Left ventricle myocardium superior (tissue), 1 donor: ENCODE measurements at regions not wholly inside any gene's neighbourhood (a gene's known extent, or its start where the extent isn't known, plus 50 kb on each side); places are given as distances from the start of the nearest gene placed in this dataset.
A peak's percentile ranks its signal among the peaks of the same experiment; 100 is the strongest.

ENCODE experiments used
- ATAC-seq: fragments of 200-7000 bp; cut with Tn5 transposase; one replicate; pipeline ENCODE4 v1.9.1; 2020; ENCODE audit warnings: mild to moderate bottlenecking, moderate library complexity
- DNase-seq: peaks from one replicate; pipeline ENCODE4 v3.0.0-alpha.2; 2020
- intact Hi-C: fragments of 100-400 bp; cut with micrococcal nuclease; formaldehyde crosslinking; loops from one replicate; pipeline ENCODE4 v1.11.0; 2022
- donor health status: DM: no; HTN: yes; CAD: no; lungs with severe emphysema.

DNA sequence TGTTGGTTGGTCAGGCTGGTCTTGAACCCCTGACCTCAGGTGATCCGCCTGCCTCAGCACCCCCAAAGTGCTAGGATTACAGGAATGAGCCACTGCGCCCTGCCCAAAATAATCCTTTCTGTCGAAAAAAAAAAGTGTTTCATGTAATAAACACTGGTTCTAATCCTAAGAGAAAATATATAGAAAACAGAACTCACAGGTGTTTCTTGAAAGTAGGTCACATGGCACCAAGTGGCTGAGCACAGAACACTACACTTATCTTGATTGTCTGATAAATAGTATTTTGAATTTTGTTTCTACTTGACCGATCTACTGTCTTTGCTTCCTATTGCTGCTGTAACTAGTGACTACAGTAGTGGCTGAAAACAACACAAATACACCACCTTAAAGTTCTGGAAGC is 87.6 kb upstream of the SOD1 start:
- DNase-seq (no peak), ATAC-seq (no peak)
- intact Hi-C loops, result no loop called here

DNA sequence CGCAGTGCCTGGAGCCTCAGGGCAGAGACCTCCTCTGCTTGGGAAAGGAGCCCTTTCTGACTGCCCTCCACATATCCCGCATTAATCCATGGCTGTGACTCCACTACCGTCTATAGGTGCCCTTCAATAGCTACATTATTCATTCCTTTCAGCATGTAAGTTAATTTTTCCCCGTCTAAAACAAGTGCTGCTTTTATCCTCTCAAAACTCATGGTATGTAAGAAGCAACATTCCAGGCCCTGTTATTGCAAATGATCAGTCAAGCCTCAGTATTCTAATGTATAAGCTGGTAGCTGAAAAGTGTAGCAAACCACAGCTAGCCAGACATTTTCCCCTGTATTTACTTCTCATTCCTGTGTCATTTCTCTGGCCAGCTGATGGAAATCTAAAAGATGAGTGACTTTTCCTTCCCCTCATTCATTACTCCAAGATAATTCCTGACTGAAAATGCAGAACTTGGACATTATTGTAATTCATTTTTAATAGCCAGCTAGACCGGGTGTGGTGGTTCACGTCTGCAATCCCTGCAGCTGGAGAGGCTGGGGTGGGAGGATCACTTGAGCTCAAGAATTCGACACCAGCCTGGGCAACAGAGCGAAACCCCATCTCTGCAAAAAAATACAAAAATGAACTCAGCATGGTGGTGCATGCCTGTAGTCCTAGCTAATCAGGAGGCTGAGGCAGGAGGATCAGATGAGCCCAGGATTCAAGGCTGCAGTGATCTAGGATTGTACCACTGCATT is 88.5 kb upstream of the SOD1 start:
- no peak for DNase-seq
- intact Hi-C loops, result no loop called here
- ATAC-seq, result no peak

DNA sequence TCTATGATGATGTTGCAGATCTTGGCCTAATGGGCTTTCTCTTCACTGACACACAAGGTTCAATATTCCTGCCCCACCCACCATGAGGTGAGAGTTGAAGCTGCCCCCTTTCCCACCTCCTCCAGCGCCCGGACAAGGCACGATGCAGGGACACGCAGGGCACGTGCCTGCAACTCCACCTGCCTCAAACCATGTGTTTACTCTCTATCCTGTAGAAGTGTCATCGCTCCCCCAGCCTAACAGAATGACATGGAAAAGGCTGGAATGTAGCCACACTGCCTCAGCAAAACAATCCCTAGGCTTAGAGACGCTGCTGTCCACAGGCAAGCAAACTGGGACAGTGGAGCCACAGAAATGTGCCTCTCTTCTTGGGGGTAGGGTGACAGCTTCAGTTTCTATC is 92.9 kb upstream of the SOD1 start:
- no peak for DNase-seq
- ATAC-seq, result no peak
- intact Hi-C loops, result no loop called here

DNA sequence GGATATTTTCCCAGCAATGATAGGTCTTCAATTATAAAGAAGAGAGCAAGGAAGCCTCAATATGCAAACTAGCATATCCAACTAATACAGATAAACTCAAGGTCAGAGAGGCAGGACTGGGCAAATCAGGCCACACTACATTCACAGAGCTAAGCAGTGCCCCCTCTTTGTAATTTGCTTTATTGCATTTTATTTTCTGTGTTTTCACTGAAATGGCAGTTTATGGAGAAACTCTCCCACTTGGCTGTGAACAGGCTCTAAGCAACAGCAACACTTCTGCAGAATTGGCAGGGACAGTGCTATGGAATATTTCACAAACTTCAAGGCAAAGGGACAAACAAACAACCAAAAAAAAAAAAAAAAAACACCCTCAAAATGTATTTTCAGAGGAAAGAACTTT is 93.4 kb upstream of the SOD1 start:
- intact Hi-C loops, result no loop called here
- DNase-seq (no peak), ATAC-seq (no peak)

DNA sequence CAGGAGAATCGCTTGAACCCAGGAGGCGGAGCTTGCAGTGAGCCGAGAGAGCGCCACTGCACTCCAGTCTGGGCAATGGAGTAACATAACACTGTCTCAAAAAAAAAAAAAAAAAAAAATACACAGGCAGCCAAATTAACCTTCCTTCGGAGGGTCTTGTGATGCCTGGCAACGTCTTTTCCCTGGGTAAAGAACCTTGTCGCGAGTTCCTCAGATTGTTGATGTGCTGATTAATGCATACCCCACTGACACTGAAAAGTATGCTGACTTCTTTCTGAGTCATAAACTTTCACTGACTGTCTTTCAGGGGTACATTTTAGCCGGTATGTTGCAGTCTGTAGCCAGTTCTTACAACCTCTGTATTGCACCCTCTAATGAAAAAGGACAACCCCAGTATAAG is 95.1 kb upstream of the SOD1 start:
- intact Hi-C loops, result no loop called here
- no peak for DNase-seq
- ATAC-seq, result no peak

DNA sequence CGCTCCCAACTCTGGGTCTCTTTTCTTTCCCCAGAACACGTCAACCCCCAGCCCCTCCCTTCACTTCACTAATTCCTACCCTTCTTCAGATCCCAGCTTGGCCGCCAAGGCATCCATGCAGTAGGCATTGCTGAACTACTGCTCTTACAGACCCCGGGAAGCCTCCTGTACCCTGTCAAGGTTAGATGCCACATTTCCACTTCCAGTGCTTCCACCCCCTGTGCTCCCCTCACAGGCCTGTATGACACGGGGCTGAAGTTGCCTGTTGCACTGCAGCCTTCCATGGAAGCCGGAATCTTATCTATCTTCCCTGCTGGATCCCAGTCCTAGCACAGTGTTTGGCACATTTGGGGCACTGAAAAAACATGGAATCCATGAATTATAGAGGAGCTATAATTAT is 99.0 kb upstream of the SOD1 start:
- no peak for DNase-seq
- intact Hi-C loops, result no loop called here
- ATAC-seq, result no peak

DNA sequence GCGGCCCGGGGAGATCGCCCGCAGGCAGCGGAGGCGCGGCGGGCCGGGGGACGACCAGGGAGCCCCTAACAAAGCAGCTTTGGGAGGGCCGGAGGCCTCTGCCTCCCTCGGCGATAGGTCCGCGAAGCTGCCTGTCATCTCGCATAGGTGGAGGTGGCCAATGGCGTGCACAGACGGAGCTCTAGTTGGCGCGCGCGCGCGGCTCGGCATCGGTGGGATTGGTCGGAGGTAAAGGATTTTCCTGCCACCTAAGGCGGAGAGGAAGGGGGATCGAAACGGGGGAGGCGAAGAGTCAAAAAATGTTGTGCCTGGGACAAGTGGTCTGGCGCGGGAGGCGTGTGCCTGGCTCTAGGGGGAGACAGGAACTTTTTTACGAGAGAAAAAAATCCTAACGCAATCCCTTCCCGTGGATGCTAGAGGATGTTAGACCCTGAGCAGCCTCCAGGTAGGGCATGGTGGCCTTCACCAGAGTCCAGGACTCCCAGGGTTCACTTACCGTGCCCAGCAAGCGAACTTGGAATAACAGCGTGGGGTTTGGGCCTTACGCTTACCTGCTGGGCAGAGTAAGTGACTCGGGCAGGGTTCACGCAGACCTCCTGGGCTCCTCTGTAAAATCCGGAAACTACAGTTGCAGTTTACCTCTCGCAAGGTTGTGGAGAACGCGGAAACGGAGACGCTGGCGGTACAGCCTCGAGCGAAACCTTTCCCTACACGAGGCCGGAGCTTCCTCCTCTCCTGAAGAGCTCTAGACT is 99.9 kb upstream of the SOD1 start:
- intact Hi-C loops, result no loop called here
- DNase-seq (peak; percentile 94), ATAC-seq (peak; percentile 97)

DNA sequence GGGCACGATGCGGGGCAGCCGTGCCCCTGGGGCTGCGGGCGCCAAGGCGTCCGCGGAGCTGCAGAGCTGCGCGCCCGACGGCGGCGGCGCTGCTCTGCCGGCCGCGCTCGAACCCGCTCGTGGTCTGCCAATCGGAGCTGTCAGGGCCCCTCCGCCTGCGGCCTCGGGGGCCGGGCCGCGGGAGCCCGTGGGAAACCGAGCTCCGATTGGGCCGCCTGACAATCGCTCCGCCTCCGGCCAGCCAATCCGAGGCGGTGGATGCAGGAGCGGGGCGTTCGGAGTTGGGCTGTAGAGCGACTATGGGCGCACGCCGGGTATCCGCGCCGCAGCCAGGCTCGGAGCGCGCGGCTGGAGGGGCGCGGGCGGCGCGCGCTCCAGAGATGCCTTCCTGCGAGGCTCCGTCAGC is 100.5 kb upstream of the SOD1 start:
- ATAC-seq, result peak; percentile 99
- DNase-seq, result peak; percentile 90
- intact Hi-C loops, result no loop called here

DNA sequence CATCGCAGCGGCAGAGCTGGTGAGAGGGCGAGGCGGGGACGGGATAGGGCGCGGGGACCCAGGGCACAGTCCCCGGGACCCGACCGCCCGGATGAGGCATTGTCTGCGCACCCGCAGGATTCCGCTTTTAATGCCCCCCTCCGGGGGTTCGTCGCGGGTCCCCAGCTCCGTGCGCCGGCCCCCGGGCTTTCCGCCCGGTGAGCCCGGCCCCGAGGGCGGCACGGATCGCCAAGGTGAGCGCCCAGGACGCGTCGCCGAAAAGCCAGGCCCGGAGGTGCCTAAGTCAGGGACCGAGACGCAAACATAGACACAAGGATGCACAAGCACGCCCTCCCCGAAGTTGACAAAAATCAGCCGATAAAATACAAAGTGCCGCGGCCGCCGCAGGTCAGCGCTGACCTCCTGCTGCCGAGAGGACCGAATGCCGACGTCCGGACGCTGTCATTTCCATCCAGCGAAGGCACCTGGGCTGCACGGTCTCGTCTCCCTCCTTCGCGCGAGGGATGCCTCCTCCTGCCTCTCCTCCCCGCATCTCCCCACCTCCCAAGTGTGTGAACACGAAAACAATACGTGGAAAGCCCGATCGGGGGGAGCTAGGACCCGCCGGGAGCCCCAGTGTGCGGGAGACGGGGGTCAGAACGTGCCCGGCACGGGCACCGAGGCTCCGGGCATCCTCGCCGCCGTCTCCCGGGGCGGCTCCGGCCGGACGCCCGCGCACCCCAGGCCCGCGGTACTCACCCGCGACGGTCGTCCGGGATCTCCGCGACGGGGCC is 101.1 kb upstream of the SOD1 start:
- intact Hi-C loops, result no loop called here
- no peak for DNase-seq
- ATAC-seq, result no peak

DNA sequence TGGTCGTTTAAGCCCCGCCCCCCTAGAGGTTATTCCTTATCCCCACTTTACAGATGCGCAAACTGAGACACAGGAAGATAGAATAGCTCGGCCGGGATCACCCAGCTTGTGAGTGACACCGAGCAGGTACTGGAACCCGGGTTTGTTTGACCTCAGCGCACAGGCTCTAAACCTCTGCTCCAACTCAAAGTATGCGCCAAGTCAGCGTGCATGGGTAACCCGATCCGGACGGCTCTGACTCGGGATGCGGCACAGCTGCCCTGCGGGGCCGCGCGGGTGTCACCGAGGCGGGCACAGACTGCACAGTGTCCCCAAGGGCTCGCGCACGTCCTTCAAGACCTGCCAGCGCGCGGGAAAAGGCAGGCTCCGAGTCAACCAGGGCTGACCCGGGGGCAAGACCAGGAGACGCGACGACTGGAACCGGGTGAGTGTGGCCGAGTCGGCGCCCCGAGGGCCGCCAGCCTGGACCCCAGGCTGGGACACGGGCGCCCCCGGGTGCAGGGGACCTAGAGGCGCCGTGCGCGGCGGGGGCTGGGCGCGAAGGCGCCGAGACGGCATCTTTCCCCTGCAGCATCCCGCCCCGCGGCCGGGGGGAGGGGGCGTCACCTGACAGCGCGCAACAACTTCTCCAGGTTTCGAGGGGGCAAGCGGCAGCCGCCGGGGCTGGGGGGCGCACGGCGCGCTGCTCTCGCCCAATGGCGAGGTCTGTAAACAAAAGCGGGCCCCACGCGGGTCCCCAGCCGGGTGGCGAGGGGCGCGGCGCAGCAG is 101.9 kb upstream of the SOD1 start:
- intact Hi-C loops, result no loop called here
- ATAC-seq (no peak), DNase-seq (no peak)

DNA sequence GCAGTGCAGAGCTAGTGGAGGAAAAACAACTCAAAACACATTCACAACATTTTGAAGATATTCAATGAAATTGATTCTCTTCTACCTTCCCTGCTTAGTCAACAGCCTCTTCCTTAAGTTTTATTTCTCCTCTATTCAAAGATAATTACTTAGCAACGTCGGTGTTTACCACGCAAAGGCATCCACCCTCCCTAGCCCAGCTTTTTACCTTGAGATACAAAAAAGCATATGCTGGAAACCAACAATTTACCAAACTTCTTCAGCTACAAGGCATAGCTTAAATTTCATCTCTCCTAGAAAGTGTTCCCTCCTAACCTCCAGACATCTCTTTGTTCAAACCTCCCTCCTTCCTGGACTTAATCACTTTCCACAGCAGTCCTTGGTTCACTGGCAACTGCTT is 102.8 kb upstream of the SOD1 start:
- intact Hi-C loops, result no loop called here
- no peak for ATAC-seq

DNA sequence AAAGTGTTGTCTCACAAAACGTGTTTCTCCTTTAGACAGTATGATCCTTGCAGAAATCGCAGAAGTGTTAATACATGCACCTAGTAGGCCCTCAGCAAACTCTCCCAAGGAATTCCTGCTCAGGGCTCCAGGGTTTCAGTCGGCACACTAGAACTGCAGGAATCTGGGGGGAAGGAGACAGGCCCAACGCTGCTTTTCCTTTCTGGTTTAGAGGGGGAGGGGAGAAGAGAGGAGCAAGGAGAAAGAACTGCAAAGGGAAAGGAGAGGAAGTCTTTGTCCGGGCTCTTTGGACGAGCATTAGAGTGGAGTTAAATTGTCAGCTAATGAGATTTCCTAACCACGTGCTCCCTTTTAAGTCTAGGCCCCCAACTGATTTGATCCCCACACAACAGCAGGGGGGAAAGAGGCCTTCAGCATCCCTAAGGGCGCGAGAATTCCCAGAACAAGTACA is 103.7 kb upstream of the SOD1 start:
- ATAC-seq, result no peak

More for the DNA sequence above, 102.8 kb upstream of the SOD1 start:
- no peak for DNase-seq

DNA sequence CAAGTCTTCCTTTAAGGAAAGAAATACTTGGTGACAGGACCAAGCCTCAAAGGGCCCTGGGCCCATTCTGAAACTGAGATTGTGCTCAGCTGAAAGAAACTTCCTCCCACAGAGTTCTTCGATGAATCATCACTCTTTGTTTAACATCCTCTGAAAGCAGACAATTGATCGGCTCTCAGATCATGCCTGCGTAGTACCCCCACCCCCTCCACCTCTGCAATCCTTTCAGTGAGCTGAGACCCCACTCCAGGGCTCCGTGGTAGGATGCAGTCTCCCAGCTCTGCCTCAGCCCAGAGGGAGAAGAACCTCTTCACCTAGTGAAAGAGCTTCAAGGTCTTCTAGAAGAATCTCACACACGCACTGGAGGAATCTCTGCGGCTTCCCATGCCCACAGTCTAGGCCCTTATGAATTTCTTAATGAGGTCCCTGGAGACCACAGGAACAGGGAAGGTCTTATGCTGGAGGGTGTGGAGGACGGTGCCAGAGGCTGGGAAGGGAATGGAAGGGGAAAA is 104.9 kb upstream of the SOD1 start:
- no peak for DNase-seq
- intact Hi-C loops, result no loop called here

More for the DNA sequence above, 103.7 kb upstream of the SOD1 start:
- intact Hi-C loops, result no loop called here
- no peak for DNase-seq

DNA sequence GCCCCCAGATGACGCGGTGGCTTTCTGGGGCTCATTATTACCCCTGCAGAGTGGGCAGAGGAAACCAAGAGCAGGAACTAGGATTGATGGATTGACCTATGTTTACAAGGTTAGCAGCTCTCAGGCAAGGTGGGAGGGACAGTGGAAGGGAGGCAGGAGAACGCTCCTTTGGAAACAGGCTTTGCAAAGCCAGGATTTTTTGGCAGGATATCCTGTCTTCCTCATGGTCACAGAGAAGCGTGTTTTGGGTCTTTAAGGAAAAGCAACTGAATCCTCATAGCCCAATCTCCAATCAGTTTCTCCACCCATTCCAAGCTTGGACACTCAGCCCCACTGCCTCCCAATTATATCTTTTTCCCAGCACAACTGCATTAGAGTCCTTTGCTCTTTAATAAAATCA is 105.6 kb upstream of the SOD1 start:
- no peak for ATAC-seq
- intact Hi-C loops, result no loop called here
- no peak for DNase-seq

More for the DNA sequence above, 104.9 kb upstream of the SOD1 start:
- ATAC-seq, result no peak

DNA sequence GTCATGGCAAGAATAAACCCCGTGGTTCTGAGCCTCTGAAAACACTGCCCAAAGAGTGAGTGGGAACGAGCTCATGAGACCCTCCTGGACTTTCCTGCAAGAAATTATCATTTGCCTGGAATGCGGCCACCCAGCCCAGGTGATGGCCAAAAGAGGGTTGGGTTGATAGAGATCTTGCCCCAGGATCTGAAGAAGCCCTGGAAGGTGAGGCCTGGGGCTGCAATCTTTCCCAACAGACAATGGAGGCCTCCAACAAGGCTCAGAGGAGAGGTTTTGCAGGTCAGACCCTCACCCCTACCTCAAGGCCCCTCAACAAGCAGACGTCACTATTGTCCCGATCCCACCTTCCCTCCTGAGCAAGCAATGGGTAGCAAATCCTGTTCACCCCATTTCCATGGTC is 106.0 kb upstream of the SOD1 start:
- intact Hi-C loops, result no loop called here
- DNase-seq (no peak), ATAC-seq (no peak)

DNA sequence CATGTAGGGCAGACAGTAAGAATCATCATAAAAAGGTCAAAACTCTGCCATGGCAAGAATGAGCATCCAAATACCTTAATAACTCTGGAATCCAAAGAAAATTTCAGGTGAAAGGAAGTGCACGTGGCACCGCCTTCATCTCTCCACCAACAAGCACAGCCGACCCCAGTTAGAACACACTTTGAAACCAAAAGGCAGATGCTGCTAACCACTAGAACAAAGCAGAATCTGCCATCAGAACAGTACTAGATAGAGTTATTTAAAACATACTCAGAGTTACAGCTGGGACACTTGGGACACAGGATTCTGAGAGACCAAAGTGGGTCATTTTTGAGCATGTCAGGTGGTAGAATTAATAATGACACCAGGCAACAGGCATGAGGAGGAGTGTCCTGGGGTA is 106.7 kb upstream of the SOD1 start:
- intact Hi-C loops, result no loop called here
- ATAC-seq, result no peak
- no peak for DNase-seq

DNA sequence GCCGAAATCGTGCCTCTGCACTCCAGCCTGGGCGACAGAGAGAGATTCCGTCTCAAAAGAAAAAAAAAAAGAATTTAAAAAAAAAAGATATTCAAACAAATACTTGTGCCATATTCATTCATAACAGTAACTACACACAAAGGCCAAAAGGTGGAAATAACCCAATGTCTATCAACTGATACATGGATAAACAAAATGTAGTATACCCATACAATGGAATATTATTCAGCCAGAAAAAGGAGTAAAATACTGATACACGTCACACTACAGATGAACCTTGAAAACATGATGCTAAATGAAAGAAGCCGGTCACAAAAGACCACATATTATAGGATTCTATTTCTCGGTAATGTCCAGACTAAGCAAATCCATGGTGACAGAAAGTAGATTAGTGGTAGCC is 109.4 kb upstream of the SOD1 start:
- intact Hi-C loops, result no loop called here
- ATAC-seq (no peak), DNase-seq (no peak)

DNA sequence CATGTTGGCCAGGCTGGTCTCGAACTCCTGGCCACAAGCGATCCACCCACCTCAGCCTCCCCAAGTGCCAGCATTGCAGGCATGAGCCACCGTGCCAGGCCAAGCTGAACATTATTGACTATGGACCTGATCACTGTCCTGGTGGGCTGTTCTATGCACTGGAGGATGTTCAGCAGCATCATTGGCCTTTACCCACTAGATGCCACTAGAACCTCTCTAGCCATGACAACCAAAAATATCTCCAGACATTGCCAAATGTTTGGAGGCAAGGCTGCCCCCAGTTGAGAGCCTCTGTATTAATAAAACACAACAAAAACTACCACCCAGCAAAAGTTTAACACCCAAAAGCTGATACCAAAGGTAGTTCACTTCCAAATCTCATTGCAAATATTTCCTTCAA is 110.8 kb upstream of the SOD1 start:
- ATAC-seq (no peak), DNase-seq (no peak)
- intact Hi-C loops, result no loop called here

DNA sequence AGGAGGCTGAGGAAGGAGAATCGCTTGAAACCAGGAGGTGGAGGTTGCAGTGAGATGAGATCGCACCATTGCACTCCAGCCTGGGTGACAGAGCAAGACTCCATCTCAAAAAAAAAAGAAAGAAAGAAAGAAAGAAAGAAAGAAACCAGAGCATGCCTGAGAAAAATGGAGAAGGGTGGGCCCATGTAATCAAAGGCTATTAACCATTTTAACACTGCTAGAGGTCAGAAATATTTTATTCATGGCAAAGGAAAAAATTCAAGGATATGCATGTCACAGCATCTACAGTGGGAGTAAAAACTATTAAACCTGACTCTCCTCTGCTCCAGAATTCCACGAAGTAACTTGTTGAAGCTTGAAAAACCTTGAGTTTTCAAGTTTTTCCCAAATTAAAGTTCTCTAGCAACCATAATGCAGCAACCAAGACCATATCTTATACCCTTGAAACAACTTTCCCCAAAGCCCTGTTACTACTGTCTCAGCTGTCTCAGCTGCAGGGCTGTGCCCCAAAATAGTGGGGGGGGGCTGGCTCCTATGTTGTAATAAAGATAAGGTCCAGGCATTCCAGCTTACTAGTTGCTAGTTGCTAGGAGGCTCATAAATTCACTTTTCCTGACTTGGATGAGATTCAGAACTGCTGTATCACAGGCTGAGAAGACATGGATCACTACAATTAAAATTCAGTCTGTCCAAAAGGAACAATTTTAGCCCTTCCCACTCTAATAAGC is 112.9 kb upstream of the SOD1 start:
- DNase-seq (no peak), ATAC-seq (no peak)
- intact Hi-C loops, result no loop called here
